ENCODE measurements at regions not wholly inside any gene's neighbourhood (a gene's known extent, or its start where the extent isn't known, plus 50 kb on each side); places are given as distances from the start of the nearest gene placed in this dataset.

GRCh38 chr15:58348095-58348812 lies 83.5 kb upstream of the LIPC start (continued):
- TF ChIP-seq ZFYVE20 (CRISPR knock-in tag; IDR thresholded peaks at IDR 0.05; ENCODE audit: borderline replicate concordance, low read depth) (no peak), FIP1L1 (IDR thresholded peaks at IDR 0.05; ENCODE audit: borderline replicate concordance, insufficient read depth, low read depth, low read length) (no peak), ZNF431 (CRISPR knock-in tag; IDR thresholded peaks at IDR 0.05; ENCODE audit: borderline replicate concordance, low read depth) (no peak), NFRKB (IDR thresholded peaks at IDR 0.05) (no peak), BCL6 (CRISPR knock-in tag; IDR thresholded peaks at IDR 0.05) (no peak), ZNF550 (CRISPR knock-in tag; IDR thresholded peaks at IDR 0.05; ENCODE audit: borderline replicate concordance) (no peak), KLF15 (CRISPR knock-in tag; IDR thresholded peaks at IDR 0.05; ENCODE audit: borderline replicate concordance) (no peak)
- TF ChIP-seq, protein P1, sequence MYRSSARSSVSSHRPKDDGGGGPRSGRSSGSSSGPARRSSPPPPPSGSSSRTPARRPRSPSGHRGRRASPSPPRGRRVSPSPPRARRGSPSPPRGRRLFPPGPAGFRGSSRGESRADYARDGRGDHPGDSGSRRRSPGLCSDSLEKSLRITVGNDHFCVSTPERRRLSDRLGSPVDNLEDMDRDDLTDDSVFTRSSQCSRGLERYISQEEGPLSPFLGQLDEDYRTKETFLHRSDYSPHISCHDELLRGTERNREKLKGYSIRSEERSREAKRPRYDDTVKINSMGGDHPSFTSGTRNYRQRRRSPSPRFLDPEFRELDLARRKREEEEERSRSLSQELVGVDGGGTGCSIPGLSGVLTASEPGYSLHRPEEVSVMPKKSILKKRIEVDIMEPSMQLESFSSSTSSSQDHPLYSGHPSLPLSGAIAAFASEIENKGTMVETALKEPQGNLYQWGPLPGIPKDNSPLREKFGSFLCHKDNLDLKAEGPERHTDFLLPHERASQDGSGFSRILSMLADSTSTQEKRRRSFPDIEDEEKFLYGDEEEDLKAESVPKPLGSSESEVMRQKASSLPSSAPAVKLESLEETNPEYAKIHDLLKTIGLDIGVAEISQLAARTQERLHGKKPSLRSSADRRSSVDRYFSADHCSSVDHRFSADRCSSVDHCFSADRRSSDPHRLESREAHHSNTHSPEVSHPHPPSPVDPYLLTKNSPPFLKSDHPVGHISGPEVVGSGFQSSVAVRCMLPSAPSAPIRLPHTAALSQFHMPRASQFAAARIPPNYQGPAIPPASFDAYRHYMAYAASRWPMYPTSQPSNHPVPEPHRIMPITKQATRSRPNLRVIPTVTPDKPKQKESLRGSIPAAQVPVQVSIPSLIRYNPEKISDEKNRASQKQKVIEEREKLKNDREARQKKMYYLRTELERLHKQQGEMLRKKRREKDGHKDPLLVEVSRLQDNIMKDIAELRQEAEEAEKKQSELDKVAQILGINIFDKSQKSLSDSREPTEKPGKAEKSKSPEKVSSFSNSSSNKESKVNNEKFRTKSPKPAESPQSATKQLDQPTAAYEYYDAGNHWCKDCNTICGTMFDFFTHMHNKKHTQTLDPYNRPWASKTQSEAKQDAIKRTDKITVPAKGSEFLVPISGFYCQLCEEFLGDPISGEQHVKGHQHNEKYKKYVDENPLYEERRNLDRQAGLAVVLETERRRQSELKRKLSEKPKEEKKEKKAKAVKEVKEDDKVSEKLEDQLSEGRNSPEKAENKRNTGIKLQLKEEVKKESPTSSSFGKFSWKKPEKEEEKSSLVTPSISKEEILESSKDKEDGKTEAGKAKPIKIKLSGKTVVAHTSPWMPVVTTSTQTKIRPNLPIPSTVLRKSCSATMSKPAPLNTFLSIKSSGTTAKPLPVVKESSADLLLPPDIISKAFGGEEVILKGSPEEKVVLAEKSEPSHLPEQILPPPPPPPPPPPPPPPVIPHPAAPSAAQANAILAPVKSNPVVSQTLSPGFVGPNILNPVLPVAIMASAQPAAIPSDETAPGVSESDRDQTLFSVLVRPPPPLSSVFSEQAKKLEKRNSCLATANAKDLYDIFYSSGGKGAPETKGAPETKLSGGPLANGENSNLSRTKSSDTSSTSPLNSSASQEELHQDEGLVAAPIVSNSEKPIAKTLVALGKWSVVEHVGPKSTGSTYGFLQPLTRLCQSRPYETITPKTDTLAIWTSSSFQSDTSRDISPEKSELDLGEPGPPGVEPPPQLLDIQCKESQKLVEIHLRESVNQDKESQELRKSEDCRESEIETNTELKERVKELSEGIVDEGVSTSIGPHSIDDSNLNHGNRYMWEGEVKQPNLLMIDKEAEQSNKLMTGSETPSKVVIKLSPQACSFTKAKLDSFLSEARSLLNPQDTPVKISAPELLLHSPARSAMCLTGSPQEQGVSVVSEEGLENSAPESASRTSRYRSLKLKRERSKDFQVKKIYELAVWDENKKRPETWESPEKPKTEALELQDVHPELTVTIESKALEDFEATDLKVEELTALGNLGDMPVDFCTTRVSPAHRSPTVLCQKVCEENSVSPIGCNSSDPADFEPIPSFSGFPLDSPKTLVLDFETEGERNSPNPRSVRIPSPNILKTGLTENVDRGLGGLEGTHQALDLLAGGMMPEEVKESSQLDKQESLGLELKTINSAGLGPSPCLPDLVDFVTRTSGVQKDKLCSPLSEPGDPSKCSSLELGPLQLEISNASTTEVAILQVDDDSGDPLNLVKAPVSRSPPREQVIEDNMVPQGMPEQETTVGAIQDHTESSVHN (CRISPR knock-in tag; IDR thresholded peaks at IDR 0.05) = no peak
- TF ChIP-seq, protein P2, sequence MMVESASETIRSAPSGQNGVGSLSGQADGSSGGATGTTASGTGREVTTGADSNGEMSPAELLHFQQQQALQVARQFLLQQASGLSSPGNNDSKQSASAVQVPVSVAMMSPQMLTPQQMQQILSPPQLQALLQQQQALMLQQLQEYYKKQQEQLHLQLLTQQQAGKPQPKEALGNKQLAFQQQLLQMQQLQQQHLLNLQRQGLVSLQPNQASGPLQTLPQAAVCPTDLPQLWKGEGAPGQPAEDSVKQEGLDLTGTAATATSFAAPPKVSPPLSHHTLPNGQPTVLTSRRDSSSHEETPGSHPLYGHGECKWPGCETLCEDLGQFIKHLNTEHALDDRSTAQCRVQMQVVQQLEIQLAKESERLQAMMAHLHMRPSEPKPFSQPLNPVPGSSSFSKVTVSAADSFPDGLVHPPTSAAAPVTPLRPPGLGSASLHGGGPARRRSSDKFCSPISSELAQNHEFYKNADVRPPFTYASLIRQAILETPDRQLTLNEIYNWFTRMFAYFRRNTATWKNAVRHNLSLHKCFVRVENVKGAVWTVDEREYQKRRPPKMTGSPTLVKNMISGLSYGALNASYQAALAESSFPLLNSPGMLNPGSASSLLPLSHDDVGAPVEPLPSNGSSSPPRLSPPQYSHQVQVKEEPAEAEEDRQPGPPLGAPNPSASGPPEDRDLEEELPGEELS (CRISPR knock-in tag; IDR thresholded peaks at IDR 0.05) = 0 out of 2 replicates have a peak, but pooled peaks have one; percentile 20
- TF ChIP-seq, protein P3, sequence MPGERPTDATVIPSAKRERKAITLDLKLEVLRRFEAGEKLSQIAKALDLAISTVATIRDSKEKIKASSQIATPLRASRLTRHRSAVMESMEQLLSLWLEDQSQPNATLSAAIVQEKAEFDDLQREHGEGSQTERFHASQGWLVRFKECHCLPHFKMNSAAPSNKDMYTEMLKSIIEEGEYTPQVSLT (CRISPR knock-in tag; IDR thresholded peaks at IDR 0.05; ENCODE audit: borderline replicate concordance, low read depth) = no peak
- TF ChIP-seq, protein P4, sequence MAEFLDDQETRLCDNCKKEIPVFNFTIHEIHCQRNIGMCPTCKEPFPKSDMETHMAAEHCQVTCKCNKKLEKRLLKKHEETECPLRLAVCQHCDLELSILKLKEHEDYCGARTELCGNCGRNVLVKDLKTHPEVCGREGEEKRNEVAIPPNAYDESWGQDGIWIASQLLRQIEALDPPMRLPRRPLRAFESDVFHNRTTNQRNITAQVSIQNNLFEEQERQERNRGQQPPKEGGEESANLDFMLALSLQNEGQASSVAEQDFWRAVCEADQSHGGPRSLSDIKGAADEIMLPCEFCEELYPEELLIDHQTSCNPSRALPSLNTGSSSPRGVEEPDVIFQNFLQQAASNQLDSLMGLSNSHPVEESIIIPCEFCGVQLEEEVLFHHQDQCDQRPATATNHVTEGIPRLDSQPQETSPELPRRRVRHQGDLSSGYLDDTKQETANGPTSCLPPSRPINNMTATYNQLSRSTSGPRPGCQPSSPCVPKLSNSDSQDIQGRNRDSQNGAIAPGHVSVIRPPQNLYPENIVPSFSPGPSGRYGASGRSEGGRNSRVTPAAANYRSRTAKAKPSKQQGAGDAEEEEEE (CRISPR knock-in tag; IDR thresholded peaks at IDR 0.05; ENCODE audit: borderline replicate concordance) = no peak
